H1 (cell line): ENCODE measurements at regions not wholly inside any gene's neighbourhood (a gene's known extent, or its start where the extent isn't known, plus 50 kb on each side); places are given as distances from the start of the nearest gene placed in this dataset.

Source experiments
- CBX5 ChIP-seq: fragments of 300-800, 300-1000 bp; sonication (generic); IDR thresholded peaks from 2 replicates; pipeline ENCODE4 v1.7.1; 2016; ENCODE audit warnings: antibody characterized with exemption, low read length, low read depth
- CHD1 ChIP-seq: IDR thresholded peaks from 2 replicates; pipeline ENCODE4 v1.6.1; 2012; ENCODE audit warnings: low read depth, low read length, improper control_type of control experiment
- NANOG ChIP-seq: IDR thresholded peaks from 2 replicates; pipeline ENCODE4 v1.6.1; 2011; ENCODE audit warnings: low read length, low read depth, mild to moderate bottlenecking, inconsistent platforms; ENCODE audit not compliant: insufficient read depth, poor library complexity, severe bottlenecking
- TBP ChIP-seq: IDR thresholded peaks from 2 replicates; pipeline ENCODE4 v1.6.1; 2011; ENCODE audit warnings: low read depth, low read length, improper control_type of control experiment

DNA sequence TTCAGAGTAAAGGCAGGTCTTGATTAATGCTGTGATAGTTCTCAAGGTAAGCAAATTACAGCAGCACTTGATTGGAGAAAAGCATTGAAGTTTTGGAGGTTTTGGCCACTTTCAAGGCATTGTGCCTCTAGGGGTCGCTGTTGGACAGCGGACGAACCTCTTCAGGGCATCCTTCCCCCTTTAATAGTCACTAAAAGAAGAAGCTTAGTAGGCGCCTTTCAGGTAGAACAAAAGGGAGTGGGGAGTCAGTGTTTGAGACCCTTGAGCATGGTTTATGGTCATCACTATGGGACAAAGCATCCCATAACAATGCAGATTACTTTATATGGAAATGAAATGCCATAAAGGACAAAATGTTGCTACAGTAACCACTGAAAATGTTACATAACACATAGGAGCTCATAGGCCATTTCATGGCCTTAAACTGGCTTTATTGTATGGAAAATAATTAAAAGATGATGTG lies 199.5 kb upstream of the DCN start (continued):
- TF ChIP-seq NANOG (no peak), CHD1 (no peak), CBX5 (no peak), TBP (no peak)
